NOMO-1 (cell line): ENCODE measurements at regions not wholly inside any gene's neighbourhood (a gene's known extent, or its start where the extent isn't known, plus 50 kb on each side); places are given as distances from the start of the nearest gene placed in this dataset.

Source experiments
- DNase-seq, 2 experiments: peaks; one replicate each; lab custom pipeline; 2025; ENCODE audit not compliant: unreplicated experiment in 2 of 2; lab: John Stamatoyannopoulos, UW

DNA sequence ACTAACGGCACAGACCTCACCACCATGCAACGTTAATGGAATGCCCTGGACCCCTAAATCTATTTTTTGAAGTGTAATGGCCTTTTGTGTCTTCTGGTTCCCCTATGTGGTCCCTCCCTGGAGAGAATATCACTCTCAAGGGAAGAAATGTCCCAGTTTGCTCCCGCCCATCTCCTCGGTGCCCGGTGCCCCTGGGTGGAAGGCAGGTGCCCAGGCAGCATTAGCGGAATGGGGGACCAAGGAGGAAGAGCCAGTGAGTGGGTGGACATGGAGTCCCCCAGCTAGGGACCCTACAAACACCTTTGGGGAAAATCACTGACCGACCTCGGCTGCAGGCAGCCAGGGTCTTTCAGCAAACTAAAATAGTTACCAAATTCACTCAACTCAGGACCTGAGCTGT is 212.1 kb upstream of the RTL1 start:
- DNase-seq: no peak

DNA sequence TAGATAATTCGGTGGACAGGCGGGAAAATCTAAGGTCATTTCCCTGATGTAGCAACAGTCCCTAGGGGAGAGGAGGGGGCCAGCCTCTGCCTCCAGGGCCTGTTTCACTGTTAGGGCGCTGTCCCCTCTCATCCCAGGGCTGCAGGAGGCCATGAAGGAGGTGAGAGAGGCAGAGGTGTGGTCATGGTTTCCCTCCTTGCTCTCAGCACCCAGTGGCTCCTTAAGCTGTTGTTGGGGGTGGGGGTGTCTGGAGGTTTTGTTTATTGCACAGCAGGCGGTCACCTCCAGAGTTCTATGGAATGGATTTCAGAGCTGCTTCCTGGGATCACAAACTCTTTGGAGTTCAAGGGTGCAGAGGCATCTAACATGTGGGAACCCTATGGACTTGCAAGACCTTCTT is 212.5 kb upstream of the RTL1 start:
- no peak for DNase-seq

DNA sequence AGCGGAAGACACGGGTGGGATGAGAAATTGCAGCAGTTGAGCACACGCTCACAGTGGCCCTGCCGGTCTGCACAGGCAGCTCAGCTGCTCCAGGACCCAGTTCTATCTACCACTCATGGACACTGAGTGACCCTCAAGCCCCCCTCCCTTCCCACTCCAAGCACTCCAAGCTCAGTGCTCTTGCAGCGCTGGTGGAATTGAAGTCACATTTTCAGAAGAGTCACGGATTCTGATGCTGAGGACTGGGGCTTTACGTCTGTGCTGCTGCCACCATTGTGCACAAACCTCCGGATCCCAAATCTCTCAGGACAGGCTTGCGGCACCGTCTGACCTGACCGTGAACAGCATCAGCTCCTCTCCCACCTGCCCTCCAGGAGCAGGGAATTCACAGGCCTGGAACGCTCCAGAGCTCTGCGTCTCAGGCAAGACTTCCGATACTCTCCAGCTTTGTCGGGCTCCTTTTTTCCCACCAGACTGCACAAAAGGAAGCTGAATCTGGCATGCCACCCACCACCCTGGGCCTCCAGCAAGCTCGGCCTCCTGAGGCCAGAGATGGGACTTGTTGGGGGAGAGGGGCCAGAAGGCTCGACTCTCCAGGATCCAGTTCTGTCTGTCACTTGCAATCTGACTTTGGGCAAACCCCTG is 213.1 kb upstream of the RTL1 start:
- DNase-seq: no peak

DNA sequence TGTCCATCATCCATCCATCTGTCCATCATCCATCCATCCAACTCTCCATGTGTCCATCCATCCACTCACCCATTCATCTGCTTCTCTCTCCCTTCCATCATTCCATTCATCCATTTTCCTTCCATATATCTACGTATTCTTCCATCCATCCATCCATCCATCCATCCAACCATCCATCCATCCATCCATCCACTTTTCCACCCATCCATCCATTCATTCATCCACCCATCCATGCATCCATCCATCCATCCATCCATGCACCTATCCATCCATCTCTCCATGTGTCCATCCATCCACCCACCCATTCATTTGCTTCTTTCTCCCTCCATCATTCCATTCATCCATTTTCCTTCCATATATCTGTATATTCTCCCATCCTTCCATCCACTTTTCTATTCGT is 214.0 kb upstream of the RTL1 start:
- DNase-seq: no peak

DNA sequence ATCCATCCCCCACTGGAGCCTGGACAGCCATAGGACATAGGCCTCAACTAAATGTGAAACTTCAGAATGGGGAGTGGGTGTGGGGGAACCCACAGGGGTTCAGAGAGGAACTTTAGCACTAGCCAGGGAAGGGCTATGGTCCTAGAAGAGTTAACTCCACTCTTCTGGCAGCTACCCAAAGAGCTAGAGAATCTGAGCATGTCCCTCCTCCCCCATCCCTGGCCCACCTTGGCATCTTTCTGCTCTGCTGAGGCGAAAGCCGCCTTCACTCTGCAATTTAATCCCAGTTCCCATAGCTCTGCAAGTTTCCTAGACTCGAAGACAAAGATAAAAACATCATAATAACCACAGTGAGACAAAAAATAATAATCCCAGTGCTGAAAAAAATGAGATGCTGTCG is 214.7 kb upstream of the RTL1 start:
- no peak for DNase-seq

DNA sequence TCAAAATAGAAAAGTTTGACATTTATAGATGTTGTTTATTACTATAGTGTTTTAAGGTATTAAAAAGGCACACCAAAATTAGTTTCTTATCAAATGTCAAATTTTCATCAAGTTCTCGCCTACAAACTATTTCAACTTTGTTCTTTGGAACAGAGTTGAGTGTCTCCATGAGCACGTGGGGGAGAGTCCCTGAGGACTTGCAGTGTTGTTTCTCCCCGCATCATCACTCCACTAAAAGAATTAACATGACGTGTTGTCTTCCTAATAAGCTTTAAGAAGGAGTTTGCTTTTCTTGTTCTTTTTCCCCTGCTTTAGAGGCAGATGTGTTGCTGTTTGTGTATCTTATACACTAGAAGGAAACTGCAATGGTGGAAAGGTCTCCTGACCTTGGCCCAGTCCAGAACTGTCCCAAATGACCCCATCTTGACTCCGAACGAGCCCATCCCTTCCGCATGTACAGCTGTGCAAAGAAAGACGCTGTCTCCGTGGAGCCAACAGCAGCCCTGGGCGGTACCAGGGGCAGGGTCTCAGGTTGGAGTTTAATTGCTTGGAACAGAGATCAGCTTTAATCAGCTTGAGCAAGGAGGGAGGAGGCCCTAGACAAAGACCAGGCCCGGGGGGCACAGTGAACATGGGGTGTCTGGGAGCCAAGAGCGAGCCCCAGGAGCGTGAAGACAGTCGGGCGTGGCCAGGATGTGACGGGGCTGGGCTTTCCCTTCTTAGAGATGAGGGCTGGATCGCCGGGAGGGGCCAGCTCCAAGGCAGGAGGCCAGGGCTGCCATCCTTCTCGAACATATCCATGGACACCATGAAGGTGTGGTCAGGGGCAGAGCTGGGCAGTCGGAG is 215.4 kb upstream of the RTL1 start:
- no peak for DNase-seq

DNA sequence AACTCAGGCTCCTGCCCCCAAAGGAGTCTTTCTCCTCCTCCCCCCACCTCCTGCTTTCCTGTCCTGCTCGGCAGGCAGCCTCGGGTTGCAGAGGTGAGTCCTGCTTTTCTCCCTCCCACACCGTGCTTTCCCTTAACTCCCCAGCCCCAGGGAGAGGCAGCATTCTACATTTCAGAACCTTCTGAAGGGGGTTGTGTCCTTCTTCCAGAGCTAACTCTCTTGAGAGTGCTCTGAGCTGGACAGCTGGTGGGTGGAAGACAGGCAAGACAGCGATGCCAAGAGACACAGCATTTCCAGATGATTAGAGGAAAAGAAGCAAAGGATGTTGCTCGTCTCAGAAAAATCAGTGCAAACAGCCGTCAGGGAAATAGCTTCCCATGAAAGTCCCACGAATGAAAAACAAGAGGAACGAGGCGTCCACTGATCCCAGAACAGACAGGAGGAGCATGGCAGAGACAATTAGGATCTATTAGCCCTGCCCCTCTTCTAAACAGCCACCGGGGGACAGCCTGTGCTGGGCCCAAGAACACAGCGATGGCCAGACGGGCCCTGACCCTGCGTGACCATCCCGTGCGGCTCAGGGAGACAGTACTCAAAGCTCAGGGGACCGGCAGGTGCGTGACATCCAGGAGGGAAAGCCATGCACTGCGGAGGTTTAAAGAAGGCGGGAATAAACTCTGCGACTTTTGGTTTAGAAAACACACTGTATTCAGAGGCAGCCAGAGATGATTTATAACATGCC is 216.5 kb upstream of the RTL1 start:
- no peak for DNase-seq

DNA sequence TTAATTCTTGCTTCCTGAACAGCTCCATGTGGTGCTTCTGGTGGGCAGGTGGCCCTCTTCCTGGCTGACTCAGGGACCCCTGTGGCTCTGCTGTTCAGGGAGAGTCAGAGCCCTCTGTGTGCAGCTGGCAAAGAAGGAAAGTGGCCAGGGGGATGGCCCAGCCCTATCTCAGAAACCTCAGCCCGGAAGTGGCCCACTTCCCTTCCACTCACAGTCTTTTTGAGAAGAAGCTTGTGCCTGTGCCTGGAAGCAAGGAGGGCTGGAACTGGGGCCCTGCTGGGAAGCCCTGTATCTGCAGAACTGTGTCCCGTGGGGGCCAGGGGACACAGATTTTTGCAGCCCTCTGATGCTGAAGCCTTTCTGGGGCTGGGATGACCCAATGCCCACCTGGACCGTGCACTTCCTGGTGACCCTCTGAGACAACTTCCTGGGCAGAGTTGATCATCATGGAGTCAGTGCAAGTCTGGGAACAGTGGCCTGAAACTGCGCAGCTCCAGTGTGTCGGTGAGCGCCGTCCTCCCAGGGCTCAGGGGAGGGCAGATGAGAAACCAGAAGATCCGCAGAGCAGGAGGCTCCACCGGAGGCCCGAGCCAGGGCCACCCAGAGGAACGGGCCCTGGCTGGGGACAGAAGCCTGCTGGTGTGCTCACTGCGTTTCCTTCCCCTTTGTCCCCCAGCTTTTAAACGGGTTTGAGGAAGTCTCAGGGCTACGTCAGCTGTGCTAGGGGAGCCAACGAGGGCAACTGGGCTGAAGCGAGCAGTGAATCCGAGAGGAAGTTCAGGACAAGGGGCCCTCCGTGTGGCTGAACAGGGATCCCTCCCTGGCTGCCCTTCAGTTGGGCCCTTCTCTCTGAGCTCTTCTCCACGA is 217.4 kb upstream of the RTL1 start:
- peak; percentile 83 to 90 for DNase-seq

DNA sequence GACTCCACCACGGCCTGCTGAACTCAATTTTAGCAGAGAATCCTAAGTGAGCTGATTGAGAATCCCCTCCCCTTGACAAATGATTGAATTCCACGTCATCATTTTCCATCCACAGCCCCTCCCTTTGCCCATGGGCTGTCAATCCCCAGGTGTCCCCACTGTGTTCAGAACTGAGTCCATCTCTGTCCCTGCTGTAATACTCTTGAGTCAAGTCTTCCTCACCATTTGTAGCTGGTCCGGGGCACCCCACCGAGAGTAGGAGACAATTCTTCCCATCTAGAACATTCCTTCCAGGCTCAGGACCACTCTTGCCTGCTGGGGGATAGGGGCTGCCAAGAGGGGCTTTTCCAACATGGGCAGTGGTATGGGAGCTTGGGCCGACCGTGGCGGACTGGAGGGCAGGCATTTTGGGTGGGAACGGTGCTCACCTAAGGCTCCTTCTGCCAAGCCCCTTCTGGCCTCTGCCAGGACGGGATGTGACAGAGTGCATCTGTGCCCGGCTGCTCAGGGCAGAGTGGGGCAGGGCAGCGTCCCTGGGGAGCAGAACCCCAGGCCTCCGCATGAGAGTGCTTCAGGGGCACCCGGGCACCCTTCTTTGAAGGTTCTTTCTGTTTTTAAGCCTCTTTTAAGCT is 218.1 kb upstream of the RTL1 start:
- DNase-seq: no peak

DNA sequence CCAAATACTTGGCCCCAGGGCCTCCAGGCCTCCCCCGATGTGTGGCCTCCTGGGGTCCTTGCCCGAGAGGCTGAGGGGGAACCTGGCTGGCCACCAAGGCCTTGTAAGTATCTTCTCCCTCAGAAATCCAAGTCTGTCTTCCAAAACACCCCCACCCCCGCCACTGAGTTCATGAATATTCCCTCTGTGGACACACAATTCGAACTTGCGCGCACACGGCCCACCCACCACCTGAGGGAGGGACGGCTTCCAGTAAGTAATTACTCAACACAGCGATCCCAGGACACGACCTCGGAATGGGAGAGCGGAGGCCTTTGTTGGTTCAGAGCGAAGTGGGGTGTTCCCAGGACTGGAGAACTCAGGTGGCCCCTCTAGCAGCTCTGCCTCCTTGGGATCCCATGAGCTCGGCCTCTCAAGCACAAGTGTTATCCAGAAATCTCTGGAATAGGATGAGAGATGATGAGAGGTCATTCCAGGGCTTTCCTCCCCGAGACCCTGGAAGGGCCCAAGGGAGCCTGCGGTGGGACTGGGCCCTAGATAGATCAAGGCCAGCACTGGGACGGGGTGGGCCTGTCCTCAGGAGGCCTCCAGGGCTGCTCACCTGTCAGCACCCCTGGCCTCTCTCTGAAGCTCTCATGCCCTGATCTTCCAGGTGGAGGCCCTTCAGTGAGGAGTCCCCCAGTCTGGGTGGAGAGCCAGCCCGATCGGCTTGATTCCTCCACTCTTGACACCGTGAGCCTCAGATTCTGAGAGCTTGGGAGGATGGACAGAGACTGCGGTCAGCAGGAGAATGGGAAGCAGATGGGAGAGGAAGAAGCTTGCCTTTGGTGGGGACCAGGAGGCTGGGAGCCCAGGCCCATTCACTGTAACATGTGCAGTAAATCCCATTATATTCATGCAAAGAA is 219.0 kb upstream of the RTL1 start:
- DNase-seq: no peak

DNA sequence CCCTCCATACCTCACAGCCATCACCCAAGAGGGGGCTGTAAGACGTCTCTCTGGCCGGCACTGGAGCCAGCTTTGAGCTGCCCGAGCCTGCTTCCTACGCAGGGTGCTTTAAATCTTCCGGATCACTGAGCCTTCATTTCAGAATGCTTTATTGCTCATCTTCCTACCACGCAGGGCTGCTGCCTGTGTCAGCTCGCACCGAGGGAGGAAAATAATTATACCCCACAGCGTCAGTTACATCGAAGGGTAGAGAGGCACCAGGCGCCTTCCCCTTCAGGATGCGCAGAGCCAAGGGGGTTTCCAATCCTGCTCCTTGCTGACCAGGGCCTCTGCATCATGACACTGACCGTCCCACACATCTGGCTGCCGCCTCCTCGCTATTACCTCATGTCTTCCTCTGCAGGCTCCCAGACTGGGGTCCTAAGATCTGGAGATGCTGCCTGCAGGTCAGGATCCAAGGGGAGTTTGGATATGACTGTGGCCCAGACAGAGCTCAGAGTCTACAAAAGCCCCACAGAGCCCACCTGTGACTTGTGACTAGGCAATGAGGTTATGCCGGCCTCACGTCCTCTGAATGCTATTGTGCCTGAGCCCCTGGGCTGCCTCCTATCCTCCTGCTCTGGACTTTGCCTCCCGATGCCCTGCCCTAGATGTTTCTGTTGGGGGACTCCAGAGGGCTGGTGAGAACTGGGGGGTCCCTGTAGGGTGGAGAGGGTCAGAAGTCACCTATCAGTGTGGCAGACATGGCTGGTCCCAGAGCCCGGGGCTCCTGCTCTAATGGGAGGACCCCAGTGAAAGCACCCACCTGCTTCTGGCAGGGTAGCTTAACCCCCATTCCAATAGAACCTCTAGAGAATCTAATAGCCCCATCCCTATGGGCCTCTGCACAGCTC is 220.3 kb upstream of the RTL1 start:
- DNase-seq: no peak

DNA sequence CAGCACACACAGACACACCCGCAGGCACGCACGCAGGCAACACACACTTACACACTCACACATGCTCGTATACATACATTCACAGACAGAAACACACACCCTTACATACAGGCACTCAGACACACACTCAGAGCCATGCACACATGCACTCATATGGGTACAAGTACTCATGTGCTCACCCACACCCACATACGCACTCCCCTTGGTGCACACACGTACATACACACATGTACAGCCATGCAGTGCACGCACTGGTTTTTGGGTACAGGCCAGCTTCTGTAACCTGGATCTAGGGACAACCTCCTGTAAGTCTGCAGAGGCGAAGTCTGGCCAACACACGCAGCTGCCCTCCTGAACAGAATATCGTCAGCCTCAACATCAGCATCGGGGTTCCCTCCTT is 221.3 kb upstream of the RTL1 start:
- DNase-seq: no peak

DNA sequence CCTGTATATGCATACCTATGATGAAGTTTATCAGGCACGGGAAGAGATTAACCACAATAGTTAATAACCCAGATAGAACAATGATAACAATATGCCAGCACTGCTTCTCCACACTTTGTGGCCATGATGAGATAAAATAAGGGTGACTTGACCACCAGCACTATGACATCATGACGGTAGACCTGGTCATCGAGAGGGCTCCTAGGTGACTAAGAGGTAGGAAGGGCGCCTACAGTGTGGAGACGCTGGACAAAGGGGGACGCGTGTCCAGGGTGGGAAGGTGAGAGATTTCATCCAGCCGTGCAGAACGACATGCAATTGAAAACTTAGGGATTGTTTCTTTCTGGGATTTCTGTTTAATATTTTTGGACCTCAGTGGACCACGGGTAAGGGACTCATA is 221.8 kb upstream of the RTL1 start:
- DNase-seq: no peak

DNA sequence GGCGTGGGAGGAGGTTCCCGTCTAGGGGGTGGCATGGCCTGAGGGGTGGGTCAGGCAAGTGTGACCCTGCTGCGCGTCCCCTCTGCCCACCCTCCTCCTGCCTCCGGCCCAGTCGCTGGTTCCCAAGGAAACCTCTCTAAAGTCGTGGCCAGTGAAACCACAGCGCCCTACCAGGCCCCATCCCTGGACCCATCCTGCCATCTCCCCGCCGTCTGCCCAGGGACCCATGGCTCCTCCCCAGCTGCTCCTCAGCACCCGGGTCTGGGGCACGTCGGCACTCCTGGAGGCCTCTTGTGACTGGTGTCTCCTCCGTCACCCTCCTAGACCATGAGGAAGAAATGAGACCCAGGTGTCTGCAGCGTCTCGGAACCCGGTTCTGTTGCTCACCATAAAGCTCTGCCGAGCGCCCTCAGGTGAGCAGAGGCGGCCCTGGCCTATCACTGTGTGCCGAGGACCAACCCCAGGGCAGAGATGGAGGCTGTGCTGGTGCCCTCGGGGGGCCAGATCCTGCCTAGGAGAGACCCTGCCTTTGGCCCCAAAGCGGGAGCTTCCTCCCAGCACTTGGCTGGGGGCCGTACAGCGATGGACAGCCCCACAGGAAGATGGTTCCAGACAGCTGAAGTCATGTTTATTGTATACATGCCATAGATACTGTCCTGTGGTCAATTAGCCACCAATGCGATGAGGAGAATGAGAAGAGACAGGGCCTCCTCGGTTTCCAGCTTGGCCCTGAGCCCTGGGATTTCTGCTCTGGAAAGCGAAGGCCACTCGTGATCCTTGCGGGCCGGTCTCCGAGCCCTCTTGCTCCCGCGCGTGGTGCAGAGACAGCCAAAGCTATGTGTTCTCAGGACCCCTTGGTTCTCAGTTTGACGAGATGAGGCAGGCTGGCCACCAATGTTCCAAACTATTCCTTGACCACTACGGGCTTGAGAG is 222.5 kb upstream of the RTL1 start:
- DNase-seq: no peak

DNA sequence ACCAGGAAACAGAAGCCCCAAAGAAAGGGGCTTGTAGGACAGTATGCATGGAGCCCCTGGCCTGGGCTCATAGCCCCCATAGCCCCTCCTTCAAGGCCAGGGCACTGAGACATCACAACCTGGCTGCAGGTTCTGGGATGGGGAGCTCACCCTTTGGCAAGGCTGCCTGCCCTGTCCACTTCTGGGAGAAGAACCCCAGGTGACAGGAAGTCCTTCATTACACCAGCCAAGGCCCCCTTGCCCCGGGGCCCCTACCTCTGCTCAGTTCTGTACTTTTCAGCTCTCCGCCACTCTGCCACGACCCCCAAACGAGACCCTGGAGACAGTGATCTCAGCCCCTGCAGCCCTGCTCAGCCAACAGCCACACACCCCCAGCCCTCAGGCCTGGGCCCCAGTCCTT is 223.2 kb upstream of the RTL1 start:
- no peak for DNase-seq

DNA sequence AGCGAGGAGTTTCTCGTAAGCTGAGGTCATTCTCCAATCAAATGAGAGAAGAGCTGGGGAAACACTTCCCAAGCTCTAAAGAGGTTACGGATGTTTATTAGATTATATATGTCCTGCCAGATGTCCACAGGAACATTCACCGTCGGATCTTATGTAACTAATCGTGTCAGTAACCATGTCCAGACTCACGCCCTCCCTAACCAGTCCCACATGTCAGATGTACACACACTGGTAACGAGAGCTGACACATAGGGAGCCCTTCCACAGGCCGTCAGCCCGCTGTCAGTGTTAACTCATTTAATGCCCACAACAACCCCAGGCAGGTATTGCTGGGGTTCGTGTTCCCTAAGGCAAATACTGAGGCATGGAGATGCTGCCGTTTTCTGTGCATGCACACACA is 223.7 kb upstream of the RTL1 start:
- DNase-seq: no peak
